H1 (cell line): ENCODE measurements at regions not wholly inside any gene's neighbourhood (a gene's known extent, or its start where the extent isn't known, plus 50 kb on each side); places are given as distances from the start of the nearest gene placed in this dataset.

Experiments used
- CTCF ChIA-PET: fragments of 300-600 bp; sonication (Branson Sonifier 250); formaldehyde crosslinking; loops from one replicate; lab custom pipeline; 2021; ENCODE audit not compliant: partially characterized antibody; lab: Charles Lee
- POLR2A ChIA-PET: fragments of 300-600 bp; sonication (Branson Sonifier 250); formaldehyde crosslinking; loops from one replicate; lab custom pipeline; 2021; ENCODE audit warnings: inconsistent platforms; ENCODE audit not compliant: partially characterized antibody; lab: Charles Lee
- DNase-seq, 2 experiments: peaks; one replicate each; pipeline versions ENCODE4 v3.0.0 to v3.0.0-alpha.2; 2010 to 2022; ENCODE audit warnings: low spot score in 2 of 2, low read depth in 1 of 2, mixed read lengths in 1 of 2
- FAIRE-seq: peaks from 2 replicates; lab custom pipeline; 2011; peaks lifted over from hg19 to GRCh38; lab: Jason Lieb, UNC
- H2AFZ ChIP-seq: 2 replicates; pipeline ENCODE4 v1.8.1; 2012; ENCODE audit warnings: low read length, inconsistent platforms
- H2AK5ac ChIP-seq: 2 replicates; pipeline ENCODE4 v1.6.1; 2013; ENCODE audit warnings: low read depth, low read length
- H2BK120ac ChIP-seq: replicated peaks from 2 replicates; pipeline ENCODE3; 2013; ENCODE audit warnings: low read depth, low read length, inconsistent platforms
- H2BK12ac ChIP-seq: 2 replicates; pipeline ENCODE4 v1.6.1; 2013; ENCODE audit warnings: low read depth, low read length
- H2BK15ac ChIP-seq: 2 replicates; pipeline ENCODE4 v1.6.1; 2013; ENCODE audit warnings: low read length
- H2BK20ac ChIP-seq: 2 replicates; pipeline ENCODE4 v1.6.1; 2013; ENCODE audit warnings: low read length
- H2BK5ac ChIP-seq: 2 replicates; pipeline ENCODE4 v1.6.1; 2013; ENCODE audit warnings: low read depth, low read length
- H3K14ac ChIP-seq: 2 replicates; pipeline ENCODE4 v1.6.1; 2013; ENCODE audit warnings: inconsistent platforms; ENCODE audit not compliant: insufficient read length
- H3K18ac ChIP-seq: 2 replicates; pipeline ENCODE4 v1.6.1; 2013; ENCODE audit warnings: low read length; ENCODE audit errors: extremely low read depth
- H3K23ac ChIP-seq: 2 replicates; pipeline ENCODE4 v1.6.1; 2013; ENCODE audit warnings: inconsistent platforms; ENCODE audit not compliant: insufficient read length
- H3K23me2 ChIP-seq: 2 replicates; pipeline ENCODE4 v1.6.1; 2013; ENCODE audit warnings: low read depth, low read length
- H3K27ac ChIP-seq: 2 replicates; pipeline ENCODE4 v1.6.1; 2011; ENCODE audit warnings: low read depth, low read length, inconsistent platforms
- H3K27me3 ChIP-seq, 4 experiments: replicated peaks in 1 of 4; 1 replicate in 1 of 4; 2 replicates in 3 of 4; pipeline versions ENCODE4 v1.6.1 to v1.8.1; 2011 to 2013; ENCODE audit warnings: low read length in 3 of 4, mild to moderate bottlenecking in 3 of 4, inconsistent platforms in 2 of 4, mixed read lengths in 2 of 4, moderate library complexity in 1 of 4; ENCODE audit not compliant: control insufficient read depth in 3 of 4, insufficient read depth in 3 of 4; ENCODE audit errors: extremely low read depth in 1 of 4
- H3K36me3 ChIP-seq, 4 experiments: 2 replicates each; pipeline versions ENCODE4 v1.6.1 to v1.8.1; 2011 to 2013; ENCODE audit warnings: mild to moderate bottlenecking in 4 of 4, low read length in 3 of 4, moderate library complexity in 2 of 4, control low read depth in 1 of 4, inconsistent platforms in 1 of 4; ENCODE audit not compliant: insufficient read depth in 4 of 4, control insufficient read depth in 2 of 4
- H3K4ac ChIP-seq: replicated peaks from 2 replicates; pipeline ENCODE3; 2013; ENCODE audit warnings: low read length, low read depth, mixed read lengths, inconsistent platforms; ENCODE audit not compliant: insufficient read length
- H3K4me1 ChIP-seq, 4 experiments: replicated peaks in 1 of 4; 1 replicate in 1 of 4; 2 replicates in 3 of 4; pipeline versions ENCODE4 v1.6.1 to v1.8.1; 2011 to 2013; ENCODE audit warnings: low read length in 3 of 4, inconsistent platforms in 2 of 4, mixed read lengths in 1 of 4; ENCODE audit not compliant: insufficient read depth in 4 of 4, control insufficient read depth in 3 of 4
- H3K4me2 ChIP-seq, 2 experiments: 2 replicates each; pipeline versions ENCODE4 v1.6.1 to v1.8.1; 2011 to 2013; ENCODE audit warnings: low read depth in 2 of 2, low read length in 2 of 2, control low read depth in 1 of 2, inconsistent platforms in 1 of 2, mild to moderate bottlenecking in 1 of 2; ENCODE audit not compliant: insufficient read depth in 1 of 2
- H3K4me3 ChIP-seq, 4 experiments: fragments of 200-600, 300-600 bp in 1 of 4; sonication (generic), shearing (Covaris generic), sonication (Bioruptor Twin) in 1 of 4; 2 replicates each; pipeline versions ENCODE4 v1.5.1 to v1.8.1; 2011 to 2016; ENCODE audit warnings: low read length in 4 of 4, low read depth in 3 of 4, control low read depth in 2 of 4, inconsistent platforms in 2 of 4, mild to moderate bottlenecking in 2 of 4, mixed read lengths in 1 of 4, moderate library complexity in 1 of 4; ENCODE audit not compliant: insufficient read depth in 2 of 4; ENCODE audit errors: extremely low read depth in 1 of 4
- H3K56ac ChIP-seq: replicated peaks from 2 replicates; pipeline ENCODE3; 2013; ENCODE audit warnings: low read depth, mild to moderate bottlenecking, mixed read lengths, low read length, inconsistent platforms; ENCODE audit not compliant: insufficient read length
- H3K79me1 ChIP-seq: 2 replicates; pipeline ENCODE4 v1.6.1; 2013; ENCODE audit warnings: low read depth, low read length, control low read depth
- H3K79me2 ChIP-seq, 2 experiments: 2 replicates each; pipeline versions ENCODE4 v1.6.1 to v1.8.1; 2012 to 2013; ENCODE audit warnings: low read length in 2 of 2, mild to moderate bottlenecking in 2 of 2, inconsistent platforms in 1 of 2; ENCODE audit not compliant: insufficient read depth in 2 of 2, control insufficient read depth in 1 of 2
- H3K9ac ChIP-seq, 4 experiments: replicated peaks in 1 of 4; 1 replicate in 1 of 4; 2 replicates in 3 of 4; pipeline versions ENCODE4 v1.6.1 to v1.8.1; 2011 to 2013; ENCODE audit warnings: low read depth in 3 of 4, low read length in 3 of 4, control low read depth in 2 of 4, mild to moderate bottlenecking in 2 of 4, moderate library complexity in 2 of 4, inconsistent platforms in 1 of 4; ENCODE audit errors: extremely low read depth in 1 of 4
- H3K9me3 ChIP-seq, 2 experiments: 2 replicates each; pipeline versions ENCODE4 v1.6.1 to v1.8.1; 2012 to 2013; ENCODE audit warnings: mild to moderate bottlenecking in 2 of 2, moderate library complexity in 2 of 2, control low read depth in 1 of 2, inconsistent platforms in 1 of 2, low read depth in 1 of 2, low read length in 1 of 2, mixed read lengths in 1 of 2; ENCODE audit not compliant: insufficient read depth in 2 of 2
- H4K20me1 ChIP-seq, 2 experiments: replicated peaks in 1 of 2; 2 replicates each; pipeline versions ENCODE3 to v1.8.1; 2011 to 2013; ENCODE audit warnings: inconsistent platforms in 2 of 2, low read length in 2 of 2, mild to moderate bottlenecking in 1 of 2; ENCODE audit not compliant: insufficient read depth in 2 of 2, control insufficient read depth in 1 of 2
- H4K5ac ChIP-seq: 2 replicates; pipeline ENCODE4 v1.6.1; 2013; ENCODE audit warnings: low read length, low read depth, mixed read lengths, inconsistent platforms; ENCODE audit not compliant: insufficient read length
- H4K8ac ChIP-seq: 2 replicates; pipeline ENCODE4 v1.8.0; 2013; ENCODE audit warnings: mild to moderate bottlenecking, moderate library complexity, low read length, inconsistent platforms; ENCODE audit not compliant: insufficient read depth; ENCODE audit errors: extremely low read depth
- H4K91ac ChIP-seq: replicated peaks from 2 replicates; pipeline ENCODE3; 2013; ENCODE audit warnings: low read length, mixed read lengths, inconsistent platforms; ENCODE audit not compliant: insufficient read length
- ASH2L ChIP-seq: fragments of 200-600, 300-600 bp; sonication (generic); IDR thresholded peaks from one replicate; pipeline ENCODE4 v1.7.1; 2017; ENCODE audit warnings: low read length
- CEBPB ChIP-seq: IDR thresholded peaks from 2 replicates; pipeline ENCODE4 v1.6.1; 2012; ENCODE audit warnings: low read depth, low read length
- GABPA ChIP-seq: IDR thresholded peaks from 2 replicates; pipeline ENCODE4 v1.6.1; 2011; ENCODE audit warnings: mild to moderate bottlenecking, low read length, moderate library complexity, borderline replicate concordance; ENCODE audit not compliant: insufficient read depth
- HDAC2 ChIP-seq, 2 experiments: fragments of 300-600 bp in 1 of 2; sonication (generic) in 1 of 2; IDR thresholded peaks; 2 replicates each; pipeline ENCODE4 v1.6.1; 2011 to 2012; ENCODE audit warnings: low read depth in 2 of 2, low read length in 2 of 2, mild to moderate bottlenecking in 2 of 2, moderate library complexity in 2 of 2, borderline replicate concordance in 1 of 2, inconsistent platforms in 1 of 2
- JUN ChIP-seq: IDR thresholded peaks from 2 replicates; pipeline ENCODE4 v1.6.1; 2011; ENCODE audit warnings: low read depth, mild to moderate bottlenecking, improper control_type of control experiment, low read length
- JUND ChIP-seq: IDR thresholded peaks from 2 replicates; pipeline ENCODE4 v1.6.1; 2011; ENCODE audit warnings: mild to moderate bottlenecking, improper control_type of control experiment, low read length
- KDM1A ChIP-seq: fragments of 200-600, 300-600 bp; sonication (generic); IDR thresholded peaks from 2 replicates; pipeline ENCODE4 v1.7.1; 2016; ENCODE audit warnings: mild to moderate bottlenecking, low read length, borderline replicate concordance
- KDM4A ChIP-seq: IDR thresholded peaks from one replicate; pipeline ENCODE4 v1.7.1; 2012; ENCODE audit warnings: low read depth, mild to moderate bottlenecking, moderate library complexity, low read length, inconsistent platforms; ENCODE audit not compliant: severe bottlenecking
- PHF8 ChIP-seq: fragments of 200-600 bp; sonication (generic); conservative IDR thresholded peaks from 2 replicates; pipeline ENCODE4 v1.7.1; 2012; ENCODE audit warnings: low read depth, mild to moderate bottlenecking, inconsistent platforms, low read length, moderate library complexity
- POLR2A ChIP-seq, 2 experiments: IDR thresholded peaks; 1 replicate in 1 of 2; 2 replicates in 1 of 2; pipeline ENCODE4 v1.6.1; 2011; ENCODE audit warnings: low read depth in 2 of 2, low read length in 2 of 2, mild to moderate bottlenecking in 2 of 2; ENCODE audit errors: control extremely low read depth in 1 of 2
- RBBP5 ChIP-seq: IDR thresholded peaks from 2 replicates; pipeline ENCODE4 v1.7.1; 2012; ENCODE audit warnings: low read depth, mild to moderate bottlenecking, inconsistent platforms, low read length, moderate library complexity, borderline replicate concordance
- SIN3A ChIP-seq, 2 experiments: IDR thresholded peaks in 1 of 2; conservative IDR thresholded peaks in 1 of 2; 2 replicates each; pipeline ENCODE4 v1.6.1; 2011 to 2012; ENCODE audit warnings: low read length in 2 of 2, improper control_type of control experiment in 1 of 2, low read depth in 1 of 2, mild to moderate bottlenecking in 1 of 2
- SIRT6 ChIP-seq: IDR thresholded peaks from one replicate; pipeline ENCODE4 v1.7.1; 2012; ENCODE audit warnings: low read length, inconsistent platforms
- SUZ12 ChIP-seq: fragments of 200-600 bp; sonication (generic); IDR thresholded peaks from 2 replicates; pipeline ENCODE4 v1.6.1; 2012; ENCODE audit warnings: mild to moderate bottlenecking, inconsistent platforms, low read length, moderate library complexity, mixed read lengths
- TCF12 ChIP-seq: IDR thresholded peaks from 2 replicates; pipeline ENCODE4 v1.6.1; 2011; ENCODE audit warnings: low read depth, mild to moderate bottlenecking, low read length
- WGBS, 2 experiments: shearing (Covaris generic) in 1 of 2; methylation state at CpG; one replicate each; pipeline versions ENCODE4 v1.1.6 to v1.1.7; 2013 to 2015; ENCODE audit warnings: low lambda C conversion rate in 2 of 2, mixed read lengths in 2 of 2, inconsistent platforms in 1 of 2, low coverage in 1 of 2, missing lambda C conversion rate in 1 of 2; ENCODE audit not compliant: insufficient replicate concordance in 2 of 2, insufficient coverage in 1 of 2, insufficient read length in 1 of 2; ENCODE audit errors: extremely low coverage in 1 of 2, missing lambda C conversion rate in 1 of 2; 5-methylcytosine and 5-hydroxymethylcytosine counted together

DNA sequence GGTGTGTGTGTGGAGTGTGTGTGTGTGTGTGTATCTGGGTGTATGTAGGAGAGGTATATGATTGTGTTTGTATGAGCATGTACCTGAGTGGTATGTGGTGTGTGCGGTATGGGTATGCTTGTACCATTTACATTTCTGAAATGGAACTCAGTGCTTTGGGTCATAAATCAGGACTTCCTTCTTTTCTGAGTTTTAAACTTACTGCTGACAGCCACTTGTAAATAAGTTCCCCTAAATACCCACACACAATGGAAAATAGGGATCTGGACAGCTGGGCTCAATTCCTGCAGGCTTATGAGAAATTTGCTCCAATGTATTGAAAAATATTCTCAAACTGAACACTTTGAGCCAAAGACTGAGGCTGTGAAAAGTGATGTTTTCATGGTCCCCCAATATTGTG is 293.6 kb downstream of the HLX start:
- CTCF ChIA-PET, result no interaction called here
- H2BK120ac ChIP-seq, result no peak overlapping the region
- peak overlapping the region; percentile 81 for H4K91ac ChIP-seq
- DNase-seq (no peak), FAIRE-seq (no peak)
- H3K79me1 ChIP-seq, result no peaks in the 10 kb centered on the region
- no peak overlapping the region for H2BK15ac ChIP-seq
- H3K9me3 ChIP-seq, result peaks cover 0 to 4% of the 10 kb centered on the region in 2 experiments; a peak in 1 of 4 replicates
- no peak overlapping the region for H3K4me3 ChIP-seq
- H3K23me2 ChIP-seq, result peaks cover 1% of the 10 kb centered on the region; the same call in 1 of the 2 replicates
- no peak overlapping the region for H3K14ac ChIP-seq
- peak overlapping the region; percentile 60; the same call in 1 of the 2 replicates for H2BK5ac ChIP-seq
- no peak overlapping the region for H3K9ac ChIP-seq
- no peak overlapping the region for H3K4ac ChIP-seq
- no peaks in the 10 kb centered on the region for H3K27me3 ChIP-seq
- no peaks in the 10 kb centered on the region for H3K79me2 ChIP-seq
- H3K4me2 ChIP-seq, result no peak overlapping the region
- POLR2A ChIA-PET, result no interaction called here
- H2BK12ac ChIP-seq, result peak overlapping the region; percentile 81
- peak overlapping the region; percentile 53 for H3K23ac ChIP-seq
- no peak overlapping the region for H2AK5ac ChIP-seq
- H3K4me1 ChIP-seq, result peaks cover 0 to 9% (median 4%) of the 10 kb centered on the region in 4 experiments; a peak in 2 of 7 replicates
- H4K20me1 ChIP-seq, result no peaks in the 10 kb centered on the region
- H3K36me3 ChIP-seq, result peaks cover 0 to 2% (median 0%) of the 10 kb centered on the region in 4 experiments; a peak in 1 of 8 replicates
- H3K27ac ChIP-seq, result no peak overlapping the region
- no peak overlapping the region for H2AFZ ChIP-seq
- 95% methylated on average over 1 of the region's 1 CpG; no CpG with 5 or more reads in 1 of the 2 experiments for WGBS, 2 experiments
- peak overlapping the region; percentile 15; the same call in 1 of the 2 replicates for H2BK20ac ChIP-seq
- H3K56ac ChIP-seq, result no peak overlapping the region
- H4K8ac ChIP-seq, result no peak overlapping the region
- no peak overlapping the region for H3K18ac ChIP-seq
- H4K5ac ChIP-seq, result peak overlapping the region; percentile 11
- TF ChIP-seq SIRT6 (no peak), CEBPB (no peak), PHF8 (no peak), SUZ12 (no peak), ASH2L (no peak), JUN (no peak), GABPA (no peak), HDAC2 (IDR thresholded peaks at IDR 0.05; ENCODE audit: borderline replicate concordance in 1 of 2, low read depth in 2 of 2, low read length in 2 of 2) (no peak), JUND (no peak), POLR2A (IDR thresholded peaks at IDR 0.05; ENCODE audit: control extremely low read depth in 1 of 2, low read depth in 2 of 2, low read length in 2 of 2) (no peak), KDM1A (no peak), SIN3A (conservative IDR thresholded peaks at IDR 0.05 in 1 of 2, IDR thresholded peaks at IDR 0.05 in 1 of 2; ENCODE audit: low read depth in 1 of 2, low read length in 2 of 2) (no peak), RBBP5 (no peak), TCF12 (no peak), KDM4A (no peak)
